ENCODE measurements at regions not wholly inside any gene's neighbourhood (a gene's known extent, or its start where the extent isn't known, plus 50 kb on each side); places are given as distances from the start of the nearest gene placed in this dataset.

GRCh38 chr4:125060376-125060775, 254.4 kb upstream of the FAT4 start:
- no peak for DNase-seq

- no peak for DNase-seq
Measured at GRCh38 chr4:125049711-125050110, 265.0 kb upstream of the FAT4 start.

- no peak for DNase-seq
Measured at GRCh38 chr4:125045311-125045710, 269.4 kb upstream of the FAT4 start.

GRCh38 chr4:125044886-125045285, 269.9 kb upstream of the FAT4 start:
- no peak for DNase-seq

GRCh38 chr4:125043486-125043885, 271.3 kb upstream of the FAT4 start:
- no peak for DNase-seq

GRCh38 chr4:125042041-125042440, 272.7 kb upstream of the FAT4 start:
- peak; percentile 8 for DNase-seq

GRCh38 chr4:125041372-125041930, 273.3 kb upstream of the FAT4 start:
- DNase-seq: no peak

- DNase-seq: no peak
Measured at GRCh38 chr4:125039550-125039949, 275.2 kb upstream of the FAT4 start.

GRCh38 chr4:125022855-125023501, 291.8 kb upstream of the FAT4 start:
- no peak for DNase-seq

GRCh38 chr4:125021189-125021588, 293.6 kb upstream of the FAT4 start:
- DNase-seq: no peak

GRCh38 chr4:125020089-125021034, 294.4 kb upstream of the FAT4 start:
- DNase-seq: no peak

- DNase-seq: peak; percentile 56
Measured at GRCh38 chr4:125016892-125017299, 297.9 kb upstream of the FAT4 start.

- DNase-seq: peak; percentile 5
Measured at GRCh38 chr4:125013891-125014290, 300.9 kb upstream of the FAT4 start.

GRCh38 chr4:125011646-125012045, 299.1 kb upstream of the ANKRD50 start:
- DNase-seq: no peak

- no peak for DNase-seq
Measured at GRCh38 chr4:125010796-125011503, 298.4 kb upstream of the ANKRD50 start.

- DNase-seq: no peak
Measured at GRCh38 chr4:125008676-125009075, 296.1 kb upstream of the ANKRD50 start.

GRCh38 chr4:125004676-125005075, 292.1 kb upstream of the ANKRD50 start:
- no peak for DNase-seq

GRCh38 chr4:125003840-125004239, 291.3 kb upstream of the ANKRD50 start:
- no peak for DNase-seq

GRCh38 chr4:124997991-124998390, 285.5 kb upstream of the ANKRD50 start:
- no peak for DNase-seq

- DNase-seq: no peak
Measured at GRCh38 chr4:124997124-124997523, 284.6 kb upstream of the ANKRD50 start.

GRCh38 chr4:124993838-124994237, 281.3 kb upstream of the ANKRD50 start:
- no peak for DNase-seq

- no peak for DNase-seq
Measured at GRCh38 chr4:124990398-124990797, 277.9 kb upstream of the ANKRD50 start.

GRCh38 chr4:124980276-124980752, 267.8 kb upstream of the ANKRD50 start:
- no peak for DNase-seq

All from NCI-H69 (cell line).